SK-N-SH treated with all-trans-retinoic acid at 6 μM for 48 hours (cell line): ENCODE measurements at regions not wholly inside any gene's neighbourhood (a gene's known extent, or its start where the extent isn't known, plus 50 kb on each side); places are given as distances from the start of the nearest gene placed in this dataset.

Source experiments
- CSRNP3 ChIP-seq: fragments of 250-450 bp; sonication (Bioruptor Pico); IDR thresholded peaks from 2 replicates; pipeline ENCODE4 v1.5.1; 2021; ENCODE audit warnings: mild to moderate bottlenecking, moderate library complexity
- ISL1 ChIP-seq: fragments of 250-450 bp; sonication (Bioruptor Pico); IDR thresholded peaks from 2 replicates; pipeline ENCODE4 v2.1.2; 2022; ENCODE audit warnings: mild to moderate bottlenecking, moderate library complexity
- OSR1 ChIP-seq: fragments of 250-450 bp; sonication (Bioruptor Pico); IDR thresholded peaks from 2 replicates; pipeline ENCODE4 v1.8.0; 2022; ENCODE audit warnings: moderate library complexity, mild to moderate bottlenecking, inconsistent platforms
- TOX ChIP-seq: fragments of 250-450 bp; sonication (Bioruptor Pico); IDR thresholded peaks from 2 replicates; pipeline ENCODE4 v1.8.0; 2021; ENCODE audit warnings: mild to moderate bottlenecking, moderate library complexity, borderline replicate concordance
- ZFP30 ChIP-seq: fragments of 450-650 bp; formaldehyde crosslinking; IDR thresholded peaks from 2 replicates; pipeline ENCODE4 v1.5.0; 2022; ENCODE audit warnings: mild to moderate bottlenecking, moderate library complexity

GRCh38 chr3:187982142-187982541 is 171.8 kb upstream of the LPP start:
- TF ChIP-seq ISL1 (CRISPR knock-in tag) (no peak), CSRNP3 (CRISPR knock-in tag) (no peak), TOX (CRISPR knock-in tag) (no peak), ZFP30 (no peak), OSR1 (CRISPR knock-in tag) (no peak)
